HG03469 (cell line): ENCODE measurements at regions not wholly inside any gene's neighbourhood (a gene's known extent, or its start where the extent isn't known, plus 50 kb on each side); places are given as distances from the start of the nearest gene placed in this dataset.

Experiments used
- ATAC-seq: cut with Tn5 transposase; IDR thresholded peaks from one replicate; pipeline ENCODE4 v1.9.1; 2021; ENCODE audit warnings: mild to moderate bottlenecking, moderate library complexity, moderate number of reproducible peaks; ENCODE audit not compliant: unreplicated experiment

DNA sequence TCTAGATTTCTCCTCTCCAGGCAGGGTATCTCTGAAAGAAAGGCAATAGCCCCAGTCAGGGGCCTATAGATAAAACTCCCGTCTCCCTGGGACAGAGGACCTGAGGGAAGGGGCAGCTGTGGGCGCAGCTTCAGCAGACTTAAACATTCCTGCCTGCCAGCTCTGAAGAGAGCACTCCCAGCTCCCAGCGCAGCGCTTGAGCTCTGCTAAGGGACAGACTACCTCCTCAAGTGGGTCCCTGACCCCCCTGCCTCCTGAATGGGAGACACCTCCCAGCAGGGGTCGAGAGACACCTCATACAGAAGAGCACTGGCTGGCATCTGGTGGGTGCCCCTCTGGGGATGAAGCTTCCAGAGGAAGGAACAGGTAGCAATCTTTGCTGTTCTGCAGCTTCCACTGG is 556.9 kb downstream of the EPM2A start:
- ATAC-seq = no peak

DNA sequence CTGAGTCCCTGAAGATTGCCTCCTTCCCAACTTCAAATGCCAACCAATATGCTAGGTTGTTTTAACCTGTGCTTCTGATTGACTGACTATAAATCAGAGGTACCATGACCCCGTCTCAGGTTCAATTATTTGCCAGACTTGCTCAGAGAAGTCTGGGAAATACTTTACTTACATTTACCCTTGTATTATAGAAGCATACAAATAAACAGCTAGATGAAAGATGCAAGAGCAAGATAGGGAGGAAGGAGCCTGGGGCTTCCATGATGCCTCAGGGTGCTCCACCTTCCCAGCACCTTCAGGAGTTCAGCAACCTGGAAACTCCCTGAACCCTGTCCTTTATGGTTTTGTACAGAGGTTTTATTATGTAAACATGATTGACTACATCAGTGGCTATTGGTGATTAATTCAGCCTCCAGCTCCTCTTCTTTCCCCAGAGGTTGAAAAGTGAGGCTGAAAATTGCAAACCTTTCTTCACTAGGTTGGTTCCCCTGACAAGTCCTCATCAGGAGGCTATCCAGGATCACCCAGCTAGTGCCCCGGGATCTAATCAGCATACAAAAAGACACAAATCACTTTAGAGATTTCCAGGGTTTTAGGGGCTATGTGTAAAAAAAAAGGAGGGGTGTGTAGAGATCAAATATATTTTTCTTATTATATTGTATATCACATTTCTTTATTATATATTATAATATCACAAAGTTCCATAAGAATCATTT is 547.7 kb downstream of the EPM2A start:
- ATAC-seq = no peak

DNA sequence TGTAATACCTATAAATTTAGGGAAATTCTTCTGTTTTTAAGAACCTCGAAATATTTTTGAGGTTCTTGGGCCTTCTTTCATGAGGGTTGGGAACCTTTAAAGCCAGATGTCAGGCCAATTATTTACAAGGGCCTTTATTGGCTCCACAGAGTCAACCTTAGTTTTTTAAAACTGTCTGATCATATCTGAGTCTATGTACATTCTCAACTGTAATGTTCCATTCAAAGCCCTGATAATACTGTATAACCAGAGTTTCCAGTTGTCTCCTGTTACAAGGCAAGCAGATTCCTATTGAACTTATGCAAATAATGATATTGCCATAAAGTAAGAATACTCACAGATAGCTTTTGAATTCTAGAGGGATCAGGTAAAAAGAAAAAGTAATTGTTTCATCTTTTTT is 545.5 kb downstream of the EPM2A start:
- ATAC-seq = no peak

DNA sequence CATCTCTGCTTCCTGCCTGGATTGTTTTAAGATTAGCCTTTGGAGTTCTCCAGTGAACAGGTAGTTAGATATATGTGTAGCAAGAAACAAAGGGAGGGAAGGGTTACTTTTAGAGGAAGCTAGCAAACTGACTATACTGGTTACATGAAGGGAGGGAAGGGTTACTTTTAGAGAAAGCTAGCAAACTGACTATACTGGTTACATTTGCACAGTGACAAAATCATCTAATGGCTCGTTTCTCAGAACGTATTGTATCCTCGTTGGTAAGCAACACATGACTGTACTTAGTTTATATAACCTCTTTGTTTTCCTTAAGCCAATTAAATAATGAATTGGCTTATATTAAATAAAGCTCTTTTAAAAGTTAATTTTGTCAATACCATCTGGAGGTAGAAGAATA is 540.9 kb downstream of the EPM2A start:
- no peak for ATAC-seq

DNA sequence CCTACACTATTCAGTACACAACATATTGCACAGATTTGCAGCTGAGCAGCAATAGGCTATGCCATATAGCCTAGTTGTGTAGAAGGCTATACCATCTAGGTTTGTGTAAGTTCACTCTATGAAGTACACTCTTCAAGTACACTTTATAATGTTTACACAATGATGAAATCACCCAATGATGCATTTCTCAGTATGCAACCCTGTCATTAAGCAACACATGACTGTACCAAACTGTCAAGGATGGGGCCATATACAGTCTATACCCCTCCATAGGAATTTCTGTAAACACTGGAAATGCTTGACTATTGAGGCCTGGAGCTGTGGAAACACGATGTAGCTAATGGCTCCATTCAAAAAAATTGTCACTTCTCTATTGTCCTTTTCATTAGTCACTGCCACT is 535.4 kb downstream of the EPM2A start:
- ATAC-seq = no peak

DNA sequence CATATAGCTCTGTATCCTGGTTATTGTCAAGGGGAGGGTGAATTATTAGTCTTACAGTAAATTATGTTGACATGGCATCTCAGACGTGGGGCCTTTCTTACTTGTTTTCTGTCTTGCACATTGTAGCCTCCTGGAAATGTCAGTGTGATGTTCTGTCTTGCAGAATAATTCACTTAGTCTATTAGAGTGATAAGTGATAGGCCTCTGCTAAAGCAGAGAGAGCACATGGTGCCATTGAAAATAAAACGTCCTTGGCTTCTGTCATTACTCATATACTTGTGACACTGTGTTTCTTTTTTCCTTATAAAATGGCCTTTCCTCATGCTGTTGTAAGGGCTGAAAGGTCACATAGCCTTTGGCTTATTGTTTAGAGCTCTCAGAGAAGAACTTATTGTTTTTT is 531.0 kb downstream of the EPM2A start:
- ATAC-seq = no peak

DNA sequence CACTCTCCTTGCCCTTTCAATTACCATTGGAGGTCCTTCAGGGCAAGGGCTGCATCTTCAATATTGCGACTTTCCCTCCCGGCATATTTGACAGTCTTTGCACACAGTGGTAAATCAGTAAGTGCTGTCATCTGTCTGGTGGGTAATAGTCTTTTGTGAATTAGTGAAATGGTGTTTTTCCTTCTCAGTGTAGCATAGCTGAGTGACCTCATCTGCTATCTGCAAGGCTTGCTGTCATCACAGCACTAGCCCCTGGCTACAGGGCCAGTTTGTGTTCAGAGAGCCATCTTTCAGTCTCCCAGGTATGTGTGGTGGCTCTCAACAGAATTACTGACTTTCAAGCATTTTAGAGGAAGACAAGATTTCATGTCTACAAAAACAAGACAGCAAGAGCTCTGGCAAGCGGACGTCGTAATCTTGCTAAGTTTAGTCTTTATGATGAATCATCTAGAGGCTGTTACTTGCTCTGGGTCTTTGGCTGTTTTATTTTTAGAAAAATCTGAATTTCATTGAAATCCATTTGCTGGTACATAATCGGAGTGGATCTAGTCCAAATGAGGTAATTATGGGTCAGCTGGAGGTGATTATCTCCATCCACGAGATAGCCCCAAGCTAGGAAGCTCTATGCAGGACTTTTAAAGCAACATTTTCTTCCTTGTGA is 528.9 kb downstream of the EPM2A start:
- ATAC-seq = no peak

DNA sequence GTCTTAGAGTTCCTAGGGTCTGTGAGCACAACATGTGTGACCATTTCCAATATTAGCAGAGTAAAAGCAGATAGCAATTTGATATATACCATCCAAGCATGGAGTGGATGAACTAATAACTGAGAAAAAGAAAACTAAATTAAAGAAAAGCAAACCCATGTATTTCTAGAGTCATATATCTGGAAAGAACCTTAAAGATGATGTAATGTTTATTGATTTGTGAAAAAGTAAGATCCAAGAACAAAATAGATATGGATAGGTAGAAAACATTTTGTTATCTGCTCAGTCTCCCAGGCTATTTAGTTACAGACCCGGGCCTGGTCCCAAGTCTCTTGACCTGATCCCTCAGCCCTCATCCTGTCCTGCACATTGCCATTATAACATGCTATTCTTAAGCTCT is 526.8 kb downstream of the EPM2A start:
- no peak for ATAC-seq

DNA sequence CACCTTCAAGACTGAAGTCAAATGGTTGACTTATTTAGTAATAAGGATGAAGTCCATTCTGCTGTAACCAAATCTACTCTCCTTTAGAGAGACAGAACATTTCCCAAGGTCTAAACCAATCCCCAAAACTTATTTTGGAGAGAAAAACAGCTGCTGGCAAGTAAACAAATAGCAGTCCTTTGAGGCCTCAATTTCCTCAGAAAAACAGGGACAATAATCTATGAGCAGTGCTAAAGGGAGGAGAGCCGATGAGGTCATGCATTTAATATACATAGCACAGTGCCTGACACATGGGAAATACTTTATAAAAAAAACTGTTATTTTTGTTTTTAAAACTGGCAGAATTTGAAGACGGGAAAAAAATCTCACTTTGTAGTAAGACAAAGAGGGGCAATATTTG is 526.0 kb downstream of the EPM2A start:
- ATAC-seq = no peak

DNA sequence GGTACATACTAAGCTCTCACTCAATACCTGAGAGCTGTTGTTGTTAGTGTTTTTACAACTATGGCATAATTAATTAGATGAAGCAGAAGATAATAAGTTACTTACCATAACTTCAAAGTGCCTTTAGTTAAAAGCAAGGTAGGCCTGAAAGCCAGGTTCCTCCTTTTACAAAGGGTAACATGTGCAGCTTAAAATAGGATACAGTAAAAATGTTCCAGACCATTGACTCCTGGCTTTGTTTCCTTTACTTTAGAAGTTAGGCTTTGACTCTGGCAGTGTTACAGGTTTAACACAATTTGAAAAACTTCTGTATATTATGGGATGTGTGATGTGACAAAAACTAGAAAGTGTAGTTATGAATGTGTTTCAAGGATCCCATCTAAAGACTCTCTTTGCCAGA is 522.5 kb downstream of the EPM2A start:
- ATAC-seq = peak; percentile 25

DNA sequence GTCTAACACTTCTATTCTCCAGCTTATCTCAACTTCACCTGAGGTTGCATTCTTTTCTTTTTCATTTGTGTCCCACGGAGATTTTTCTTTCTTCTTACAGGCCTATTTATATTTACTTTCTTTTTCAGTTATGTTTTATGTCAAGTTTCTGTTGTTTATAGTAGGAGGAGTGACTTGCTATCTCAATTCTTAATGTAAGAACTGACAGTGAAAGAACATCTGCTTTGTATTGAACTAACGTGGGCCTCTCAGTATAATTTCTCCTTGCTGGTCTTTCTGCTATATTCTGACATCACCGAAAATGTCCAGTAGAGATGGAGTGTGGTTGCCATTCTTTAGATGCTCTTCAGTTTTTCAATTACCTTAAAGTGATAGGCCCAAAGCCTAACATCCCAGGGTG is 521.7 kb downstream of the EPM2A start:
- ATAC-seq = peak; percentile 68

DNA sequence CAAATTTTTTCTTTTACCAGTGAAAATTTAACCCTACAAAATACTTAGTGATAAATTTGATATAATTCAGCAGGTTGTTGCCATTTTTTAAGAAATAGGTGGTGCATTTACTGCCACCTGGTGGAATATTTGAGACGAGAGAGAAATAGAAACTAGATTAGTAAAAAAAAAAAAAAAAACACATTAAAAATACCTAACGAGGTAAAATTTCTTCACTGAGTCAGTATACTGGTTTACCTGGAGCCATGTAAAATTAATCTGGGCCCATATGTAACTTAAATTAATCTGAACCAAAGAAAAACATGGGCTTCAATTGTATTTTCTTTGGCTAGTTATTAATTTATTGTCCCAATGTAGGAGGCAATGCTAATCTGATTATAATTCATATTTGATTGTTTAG is 520.8 kb downstream of the EPM2A start:
- ATAC-seq = no peak

DNA sequence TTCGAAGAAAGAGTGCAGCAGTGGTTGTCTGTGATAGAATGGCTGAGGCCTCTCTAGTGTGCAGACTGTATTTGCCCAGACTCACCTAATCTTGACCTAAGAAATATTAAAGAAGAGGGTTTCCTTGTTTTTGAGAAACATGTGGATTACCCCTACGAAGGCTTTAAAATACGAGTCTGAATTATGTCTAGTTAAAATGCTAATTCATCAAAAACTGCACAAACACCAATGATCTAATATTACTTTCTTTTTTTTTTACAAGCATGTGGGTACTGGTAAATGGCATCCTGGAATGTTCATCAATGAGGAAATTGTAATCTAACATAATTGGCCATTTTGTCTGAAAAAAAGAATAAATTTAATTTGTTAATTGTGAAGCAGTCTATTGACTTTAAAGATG is 510.9 kb downstream of the EPM2A start:
- no peak for ATAC-seq

DNA sequence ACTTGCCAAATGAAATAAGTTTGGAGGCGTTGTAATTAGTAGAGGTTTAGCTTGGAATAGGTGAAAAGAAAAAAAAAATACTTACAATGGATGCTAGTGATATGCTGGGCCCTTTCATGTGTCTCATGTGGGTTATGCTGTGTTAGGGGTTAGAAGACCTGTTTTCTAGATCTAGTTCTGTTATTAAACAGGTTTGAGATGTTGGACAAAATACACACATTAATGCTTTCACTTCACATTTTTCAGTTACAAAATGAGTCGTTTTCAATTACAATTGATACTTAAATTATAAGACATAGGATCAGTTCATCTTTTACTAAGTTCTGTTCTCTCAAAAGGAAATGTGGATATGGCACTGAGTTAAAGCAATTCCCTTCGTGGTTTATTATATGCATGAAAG is 509.8 kb downstream of the EPM2A start:
- no peak for ATAC-seq

DNA sequence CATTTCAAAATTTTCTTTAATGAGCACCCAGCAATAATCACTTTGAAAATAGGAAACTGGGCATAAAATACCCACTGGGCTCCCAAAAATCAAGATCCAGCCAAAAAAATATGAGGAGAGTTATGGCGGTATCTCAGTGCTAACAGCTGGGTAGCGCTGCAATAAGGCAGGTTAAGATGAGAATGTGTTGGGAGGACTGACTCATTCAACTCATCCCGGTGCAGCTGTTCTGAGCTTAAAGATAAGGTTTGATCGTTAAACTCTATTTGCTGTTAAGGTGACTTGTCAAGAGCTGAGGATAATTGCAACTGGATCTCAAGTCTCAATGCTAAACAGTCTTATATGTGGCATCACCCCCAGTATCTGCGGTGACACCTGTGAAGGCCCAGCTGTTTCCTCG is 507.7 kb downstream of the EPM2A start:
- no peak for ATAC-seq

DNA sequence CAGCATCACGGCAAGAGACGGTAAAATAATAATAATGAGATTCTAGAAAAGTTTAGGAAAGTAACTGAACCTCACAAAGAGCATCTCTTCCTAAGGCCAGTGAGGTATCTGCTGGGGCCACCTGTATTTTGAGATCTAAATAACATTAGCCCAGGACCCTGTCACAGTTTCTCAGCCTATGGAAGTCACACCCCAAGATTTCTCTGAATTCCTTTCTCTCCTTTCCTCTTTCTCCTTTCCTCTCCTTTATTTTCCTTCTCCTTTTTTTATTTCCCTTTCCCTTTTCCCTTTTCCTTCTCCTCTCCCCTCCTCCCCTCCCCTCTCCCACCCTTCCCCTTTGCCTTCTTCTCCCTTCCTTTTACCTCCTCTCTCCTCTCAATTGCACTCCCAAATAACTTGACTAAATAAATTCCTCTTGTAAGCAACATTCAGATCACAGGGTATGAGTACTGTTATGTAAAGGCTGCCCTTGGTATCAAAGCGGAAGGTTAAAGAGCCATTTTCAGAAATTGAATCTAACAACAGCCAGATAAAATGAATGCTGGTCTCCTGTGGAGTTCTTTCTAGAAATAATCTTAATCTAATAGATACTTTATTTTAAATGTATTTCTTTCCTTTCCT is 506.2 kb downstream of the EPM2A start:
- ATAC-seq = no peak

DNA sequence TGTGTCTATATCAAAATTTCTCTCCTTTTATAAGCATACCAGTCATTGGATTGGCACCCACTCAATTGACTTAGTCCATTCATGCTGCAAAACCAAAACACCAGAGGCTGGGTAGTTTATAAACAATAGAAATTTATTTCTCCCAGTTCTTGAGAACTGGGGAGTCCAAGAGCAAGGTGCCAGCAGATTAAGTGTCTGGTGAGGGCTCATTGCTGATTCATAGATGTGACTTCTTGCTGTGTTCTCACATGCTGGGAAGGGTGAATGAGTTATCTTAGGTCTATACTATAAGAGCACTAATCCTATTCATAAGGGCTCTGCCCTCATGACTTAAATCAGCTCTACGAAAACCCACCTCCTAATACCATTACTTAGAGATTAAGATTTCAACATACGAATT is 501.4 kb downstream of the EPM2A start:
- ATAC-seq = no peak

DNA sequence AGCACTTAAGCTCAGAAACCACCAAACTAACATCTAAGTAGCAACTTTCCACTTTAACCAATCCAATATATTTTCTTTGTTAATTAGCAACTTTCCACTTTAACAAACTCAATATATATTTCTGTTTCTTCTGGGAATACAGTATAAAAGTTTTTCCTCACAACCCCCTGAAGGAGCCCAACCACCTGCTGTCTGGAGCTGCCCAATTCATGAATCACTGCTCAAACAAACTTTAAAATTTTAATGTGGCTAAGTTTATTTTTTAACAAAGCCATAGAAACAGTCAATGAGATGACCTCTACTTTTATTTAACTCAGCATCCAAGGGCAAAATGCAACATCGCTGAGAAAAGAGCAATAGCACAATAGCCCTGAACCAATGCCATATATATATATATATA is 500.1 kb downstream of the EPM2A start:
- ATAC-seq = no peak

DNA sequence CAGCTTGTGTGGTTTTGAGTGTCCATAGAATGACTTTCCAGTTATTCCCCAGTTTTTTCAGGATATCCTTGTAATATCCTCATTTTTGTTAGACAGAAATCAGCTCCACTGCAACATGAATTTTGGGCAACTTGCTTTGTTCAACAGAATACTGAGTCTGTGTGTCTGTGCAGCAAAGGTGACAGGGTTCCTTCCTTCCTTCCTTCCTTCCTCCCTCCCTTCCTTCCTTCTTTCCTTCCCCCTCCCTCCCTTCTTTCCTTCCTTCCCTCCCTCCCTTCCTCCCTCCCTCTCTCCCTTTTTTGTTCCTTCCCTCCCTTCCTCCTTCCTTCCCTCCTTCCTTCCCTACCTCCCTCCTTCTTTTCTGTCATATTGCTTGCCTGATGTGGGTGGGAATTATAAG is 496.5 kb downstream of the EPM2A start:
- no peak for ATAC-seq

DNA sequence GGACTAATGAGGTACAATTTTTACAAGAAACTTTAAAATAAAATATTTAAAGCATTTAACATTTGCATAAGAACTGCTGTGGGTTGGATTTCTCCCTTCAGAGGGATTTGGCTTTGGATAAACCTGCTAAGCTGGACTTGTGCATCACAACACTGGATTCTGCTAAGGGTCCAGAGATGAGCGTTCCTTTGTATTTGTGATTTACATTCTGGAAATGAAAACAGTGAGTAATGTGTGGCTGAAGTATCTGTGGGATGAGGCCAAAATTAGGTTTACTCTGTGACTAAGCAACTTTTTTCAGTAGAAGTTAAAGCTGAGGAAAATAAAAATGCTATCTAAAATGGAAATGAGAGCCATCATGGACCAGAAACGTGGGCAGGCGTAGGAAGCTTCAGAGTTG is 494.3 kb downstream of the EPM2A start:
- ATAC-seq = no peak

DNA sequence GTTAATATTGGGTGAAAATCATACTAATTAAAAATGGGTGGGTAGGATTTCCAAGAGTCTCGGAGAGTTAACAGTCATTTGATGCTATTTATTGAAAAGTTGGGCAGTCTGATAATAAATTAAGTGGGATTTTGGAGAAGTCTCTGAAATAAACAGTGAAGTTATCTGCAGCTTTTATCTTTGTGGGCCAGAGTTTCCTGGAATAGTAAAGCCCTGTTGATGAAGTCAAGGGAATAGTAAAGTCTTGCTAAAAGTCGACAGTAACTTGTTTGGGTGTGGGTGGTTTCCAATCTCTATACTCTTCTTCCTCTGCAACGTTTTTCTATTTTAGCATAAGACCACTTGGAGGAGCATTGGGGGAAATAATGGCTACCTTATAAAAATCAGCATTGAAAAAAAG is 493.6 kb downstream of the EPM2A start:
- ATAC-seq = no peak

DNA sequence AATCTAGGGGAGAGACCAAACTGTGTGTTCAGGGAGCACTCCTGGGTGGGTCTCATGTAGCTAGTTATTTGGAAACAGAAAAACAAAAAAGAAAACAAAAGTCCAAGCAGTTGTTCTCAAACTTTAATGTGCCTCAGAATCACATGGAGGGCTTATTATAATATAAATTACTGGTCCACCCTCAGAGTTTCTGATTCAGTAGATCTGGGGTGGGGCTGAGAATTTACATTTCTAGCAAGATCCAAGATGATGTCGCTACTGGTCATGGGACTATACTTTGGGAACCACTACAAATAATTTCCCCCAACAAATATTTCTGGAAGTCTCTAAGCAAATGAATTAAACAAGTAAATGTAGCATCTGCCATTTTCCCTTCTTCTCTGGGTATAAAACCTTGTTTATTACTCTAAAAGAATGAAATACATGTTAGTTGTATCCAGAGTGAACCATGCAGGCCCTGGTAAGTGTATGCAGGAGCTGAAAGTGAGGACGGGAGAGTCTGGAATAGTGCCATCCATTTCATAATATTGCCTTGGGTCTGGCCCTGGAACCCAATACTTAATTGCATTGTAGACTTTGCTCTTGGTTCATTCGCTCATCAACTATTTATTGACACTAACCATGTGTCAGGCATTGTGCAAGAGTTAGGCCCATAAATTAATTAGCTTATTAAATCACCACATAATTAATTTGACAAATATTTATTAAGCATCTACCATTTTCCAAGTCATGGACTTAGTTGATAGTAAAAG is 490.8 kb downstream of the EPM2A start:
- ATAC-seq = no peak
